Hematopoietic multipotent progenitor cell (in vitro differentiated cells): ENCODE measurements at regions not wholly inside any gene's neighbourhood (a gene's known extent, or its start where the extent isn't known, plus 50 kb on each side); places are given as distances from the start of the nearest gene placed in this dataset.

Source experiments
- DNase-seq, 3 donors: peaks; one replicate each; pipeline ENCODE4 v3.0.0-alpha.2; 2011 to 2015; ENCODE audit warnings: low read depth in 2 of 3, low spot score in 2 of 3

DNA sequence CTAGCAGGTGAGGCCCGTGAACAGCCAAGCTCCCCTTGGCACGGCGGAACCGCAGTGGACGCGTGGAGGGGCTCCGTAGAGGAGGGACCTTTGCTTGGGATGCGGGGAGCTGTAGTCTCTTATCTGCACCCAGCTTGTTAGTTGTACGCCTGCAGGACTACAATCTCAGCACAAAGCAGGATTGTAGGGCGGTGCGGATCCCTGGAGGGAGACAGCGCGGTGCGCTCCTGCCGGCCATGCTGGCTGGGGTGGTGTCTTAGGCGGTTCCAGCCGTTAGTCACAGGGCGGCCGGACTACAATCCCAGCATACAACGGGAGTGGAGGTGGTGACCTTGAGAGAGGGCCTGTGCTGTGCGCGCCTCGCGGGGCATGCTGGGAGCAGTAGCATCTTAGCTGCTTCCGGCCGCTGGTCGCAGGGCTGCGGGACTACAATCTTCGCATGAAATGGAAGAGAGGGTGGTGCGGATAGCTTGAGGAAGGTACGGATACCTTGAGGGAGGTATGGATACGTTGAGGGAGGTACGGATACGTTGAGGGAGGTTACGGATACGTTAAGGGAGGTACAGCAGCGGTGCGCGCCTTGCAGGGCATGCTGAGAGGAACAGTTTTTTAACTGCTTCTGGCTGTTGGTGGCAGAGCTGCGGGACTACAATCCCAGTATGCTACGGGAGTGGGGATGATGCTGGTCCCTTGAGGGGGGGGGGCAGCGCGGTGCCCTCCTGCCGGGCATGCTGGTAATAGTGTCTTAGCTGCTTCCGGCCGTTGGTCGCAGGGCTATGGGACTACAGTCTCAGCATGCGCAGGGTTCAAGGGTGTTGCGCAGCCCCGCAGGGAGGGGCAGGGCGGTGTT, 1419.1 kb downstream of the UQCRFS1 start:
- DNase-seq: peak; percentile 71 to 94 (median 92)

DNA sequence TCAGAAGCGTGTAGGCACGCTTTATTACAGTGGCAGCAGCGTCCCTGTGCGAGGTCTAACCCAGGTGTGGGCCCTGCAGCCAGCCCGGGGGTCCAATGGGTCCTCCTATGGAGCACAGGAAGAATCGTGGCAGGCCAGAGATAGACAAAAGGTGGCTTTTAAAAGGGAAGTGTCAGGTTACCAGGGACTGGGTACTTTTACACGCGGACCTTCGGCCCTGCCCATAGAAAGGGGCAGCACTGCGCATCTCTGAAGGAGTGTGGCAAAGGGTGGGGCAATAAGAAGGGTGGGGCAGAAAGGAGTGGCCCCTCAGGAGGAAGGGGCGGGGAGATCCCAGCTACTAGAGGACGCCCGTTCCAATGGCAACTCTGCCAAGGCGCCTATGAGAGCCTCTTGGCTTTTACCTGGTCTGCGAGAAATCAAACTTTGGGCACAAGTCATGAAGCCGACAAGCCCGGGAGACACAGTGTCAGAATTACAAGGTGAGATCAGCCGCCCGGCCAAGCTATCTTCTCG, 1419.8 kb downstream of the UQCRFS1 start:
- peak in 2 of 3 donors; percentile 75 to 83 for DNase-seq

- DNase-seq: no peak
Measured at GRCh38 chr19:27792576-27793127, 1420.3 kb downstream of the UQCRFS1 start.

DNA sequence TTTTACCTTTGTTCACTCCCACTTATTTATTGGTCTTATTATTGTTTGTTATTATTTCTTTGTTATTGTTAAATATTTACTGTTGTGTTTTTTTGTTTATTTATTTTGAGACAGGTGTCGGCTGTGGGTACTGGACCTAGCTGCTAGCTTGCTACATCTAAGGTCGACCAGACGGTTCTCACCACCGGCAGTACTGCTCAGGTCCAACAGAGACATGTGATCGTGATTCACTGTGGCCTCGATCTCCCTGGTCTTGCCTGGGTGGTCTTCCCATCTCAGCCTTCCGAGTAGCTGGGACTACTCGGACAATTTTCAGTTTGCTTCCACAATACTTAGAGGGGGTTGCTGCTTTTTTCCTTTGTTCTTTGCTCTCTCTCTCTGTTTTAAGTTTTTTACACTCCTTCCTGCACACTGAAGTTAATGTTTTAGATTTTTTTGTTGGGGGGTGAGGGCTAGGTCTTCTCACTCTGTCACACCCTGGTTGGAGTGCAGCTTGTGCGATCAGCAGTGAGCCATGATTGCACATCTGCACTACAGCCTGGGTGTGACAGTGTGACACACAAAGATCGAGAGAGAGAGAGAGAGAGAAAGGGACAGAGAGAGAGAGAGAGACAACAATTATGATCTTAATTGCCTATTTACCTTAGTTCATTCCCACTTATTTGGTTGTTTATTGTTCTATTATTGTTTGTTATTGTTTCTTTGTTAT, 1432.4 kb downstream of the UQCRFS1 start:
- DNase-seq: no peak

DNA sequence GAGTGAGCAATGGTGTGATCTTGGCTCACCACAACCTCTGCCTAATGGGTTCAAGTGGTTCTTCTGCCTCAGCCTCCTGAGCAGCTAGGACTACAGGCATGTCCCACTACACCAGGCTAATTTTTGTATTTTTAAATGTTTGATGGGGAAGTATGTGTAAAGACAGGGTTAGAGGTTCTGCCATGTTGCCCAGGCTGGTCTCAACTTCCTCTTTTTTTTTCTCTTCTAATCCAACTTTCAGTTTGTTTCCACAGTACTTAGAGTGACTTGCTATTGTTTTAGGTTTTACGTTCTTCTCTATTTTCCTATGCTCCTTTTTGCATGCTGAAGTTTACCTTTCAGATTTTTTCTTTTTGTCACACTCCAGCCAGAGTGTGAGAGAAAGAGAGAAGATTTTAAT, 1433.0 kb downstream of the UQCRFS1 start:
- DNase-seq: peak in 2 of 3 donors; percentile 22 to 72

GRCh38 chr19:27777726-27778125, 1435.2 kb downstream of the UQCRFS1 start:
- DNase-seq: no peak

GRCh38 chr19:27777242-27777641, 1435.7 kb downstream of the UQCRFS1 start:
- DNase-seq: no peak

DNA sequence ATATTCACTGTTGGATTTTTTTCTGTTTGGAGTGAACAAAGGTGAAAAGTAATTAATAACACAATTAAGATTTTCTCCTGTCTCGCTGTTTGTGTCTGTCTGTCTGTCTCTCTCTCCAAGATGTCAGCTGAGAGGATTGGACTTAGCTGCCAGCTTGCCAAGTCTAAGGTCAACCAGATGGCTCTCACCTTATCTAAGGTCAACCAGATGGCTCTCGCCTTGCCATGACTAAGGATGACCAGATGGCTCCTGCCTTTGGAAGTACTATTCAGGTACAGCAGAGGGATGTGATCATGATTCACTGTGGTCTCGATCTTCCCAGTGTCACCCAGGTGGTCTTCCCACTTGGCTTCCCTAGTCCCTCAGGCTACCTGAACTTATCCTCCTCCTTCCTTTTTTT, 1436.4 kb downstream of the UQCRFS1 start:
- DNase-seq: no peak

- DNase-seq: peak in 1 of 3 donors; percentile 26
Measured at GRCh38 chr19:27776020-27776419, 1436.9 kb downstream of the UQCRFS1 start.

- no peak for DNase-seq
Measured at GRCh38 chr19:27775395-27775794, 1437.6 kb downstream of the UQCRFS1 start.

DNA sequence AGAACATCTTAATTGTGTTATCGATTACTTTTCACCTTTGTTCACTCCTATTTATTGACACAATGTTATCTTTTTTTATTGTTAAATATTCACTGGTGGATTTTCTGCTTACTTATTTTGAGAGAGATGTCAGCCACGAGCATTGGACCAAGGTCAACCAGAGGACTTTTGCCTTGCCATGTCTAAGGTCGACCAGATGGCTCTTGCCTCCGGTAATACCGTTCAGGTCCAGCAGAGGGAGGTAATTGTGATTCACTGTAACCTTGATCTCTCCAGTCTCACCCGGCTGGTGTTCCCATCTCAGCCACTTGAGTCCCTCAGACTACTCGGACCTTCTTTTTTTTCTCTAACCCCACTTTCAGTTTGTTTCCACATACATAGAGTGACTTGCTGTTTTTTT, 1438.1 kb downstream of the UQCRFS1 start:
- DNase-seq: peak in 1 of 3 donors; percentile 39

DNA sequence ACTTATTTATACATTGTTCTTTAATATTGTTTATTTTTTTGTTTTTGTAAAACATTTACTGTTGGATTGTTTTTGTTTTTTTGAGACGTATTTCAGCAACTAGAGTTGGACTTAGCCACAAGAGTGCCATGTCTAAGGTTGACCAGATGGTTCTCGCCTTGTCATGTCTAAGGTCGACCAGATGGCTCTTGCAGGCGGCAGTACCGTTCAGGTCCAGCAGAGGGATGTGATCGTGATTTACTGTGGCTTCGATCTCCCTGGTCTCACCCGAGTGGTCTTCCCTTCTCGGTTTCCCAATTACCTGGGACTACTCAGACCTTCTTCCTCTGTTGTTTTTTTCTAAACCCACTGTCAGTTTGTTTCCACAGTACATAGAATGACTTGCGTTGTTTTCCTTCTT, 1438.6 kb downstream of the UQCRFS1 start:
- peak in 1 of 3 donors; percentile 31 for DNase-seq

- no peak for DNase-seq
Measured at GRCh38 chr19:27773318-27774094, 1439.4 kb downstream of the UQCRFS1 start.

DNA sequence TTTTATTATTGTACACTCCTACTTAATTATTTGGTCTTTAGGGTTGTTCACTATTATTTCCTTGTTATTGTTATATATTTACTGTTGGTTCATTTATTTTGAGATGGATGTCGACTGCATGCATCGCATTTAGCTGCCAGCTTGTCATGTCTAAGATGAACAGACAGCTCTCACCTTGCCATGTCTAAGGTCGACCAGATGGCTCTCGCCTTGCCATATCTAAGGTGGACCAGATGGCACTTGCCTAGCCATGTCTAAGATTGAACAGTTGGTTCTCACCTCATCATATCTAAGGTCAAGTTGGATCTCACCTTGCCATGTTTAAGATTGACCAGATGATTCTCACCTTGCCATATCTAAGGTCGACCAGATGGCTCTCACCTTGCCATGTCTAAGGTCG, 1440.9 kb downstream of the UQCRFS1 start:
- DNase-seq: no peak

DNA sequence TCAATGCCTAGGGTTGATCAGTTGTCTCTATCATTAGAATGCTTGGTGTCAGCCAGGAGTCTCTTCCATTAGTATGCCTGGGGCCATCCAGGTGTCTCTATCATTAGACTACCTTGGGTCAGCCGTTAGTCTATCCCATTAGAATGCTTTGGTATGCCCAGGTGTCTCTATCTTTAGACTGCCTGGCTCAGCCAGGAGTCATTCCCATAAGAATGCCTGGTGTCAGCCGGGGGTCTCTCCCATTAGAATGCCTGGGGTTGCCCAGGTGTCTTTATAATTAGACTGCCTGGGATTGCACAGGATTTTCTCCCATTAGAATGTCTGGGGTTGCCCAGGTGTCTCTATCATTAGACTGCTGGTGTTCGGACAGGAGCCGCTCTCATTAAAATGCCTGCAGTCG, 1442.9 kb downstream of the UQCRFS1 start:
- DNase-seq: no peak

DNA sequence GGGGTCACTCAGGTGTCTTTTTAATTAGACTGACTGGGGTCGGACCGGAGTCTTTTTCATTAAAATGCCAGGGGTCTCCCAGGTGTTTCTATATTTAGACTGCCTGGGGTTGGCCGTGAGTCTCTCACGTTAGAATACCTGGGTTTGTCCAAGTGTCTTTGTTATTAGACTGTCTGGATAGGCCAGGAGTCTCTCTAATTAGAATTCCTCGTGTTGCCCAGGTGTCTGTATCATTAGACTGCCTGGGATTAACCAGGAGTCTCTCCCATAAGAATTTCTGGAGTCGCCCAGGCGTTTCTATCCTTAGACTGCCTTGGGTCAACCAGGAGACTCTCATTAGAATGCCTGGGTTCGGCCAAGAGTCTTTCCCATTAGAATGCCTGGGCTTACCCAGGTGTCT, 1445.7 kb downstream of the UQCRFS1 start:
- DNase-seq: no peak

DNA sequence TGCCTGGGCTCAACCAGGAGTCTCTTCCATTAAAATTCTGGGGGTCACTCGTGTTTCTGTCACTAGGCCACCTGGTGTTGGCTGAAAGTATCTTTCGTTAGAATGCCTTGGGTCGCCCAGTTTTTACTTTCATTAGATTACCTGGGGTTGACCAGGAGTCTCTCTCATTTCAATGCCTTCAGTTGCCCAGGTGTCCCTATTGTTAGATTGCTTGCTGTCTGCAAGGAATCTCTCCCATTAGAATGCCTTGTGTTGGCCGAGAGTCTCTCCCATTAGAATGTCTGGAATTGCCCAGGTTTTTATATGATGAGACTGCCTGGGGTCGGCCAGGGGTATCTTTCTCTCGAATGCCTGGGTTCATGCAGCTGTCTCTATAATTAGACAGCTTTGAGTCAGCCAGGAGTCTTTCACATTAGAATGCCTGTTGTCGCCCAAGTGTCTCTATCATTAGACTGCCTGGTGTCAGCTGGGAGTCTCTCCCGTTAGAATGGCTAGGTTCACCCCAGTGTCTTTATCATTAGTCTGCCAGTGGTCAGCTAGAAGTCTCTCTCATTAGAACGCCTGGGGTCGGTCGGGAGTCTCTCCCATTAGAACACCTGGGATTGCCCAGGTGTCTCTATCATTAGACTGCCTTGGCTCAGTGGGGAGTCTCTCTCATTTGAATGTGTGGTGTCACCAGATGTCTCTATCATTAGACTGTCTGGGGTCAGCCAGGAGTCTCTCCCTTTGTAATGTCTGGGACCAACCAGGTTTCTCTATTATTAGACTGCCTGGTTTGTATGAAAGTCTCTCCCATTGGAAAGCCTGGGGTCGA, 1446.8 kb downstream of the UQCRFS1 start:
- no peak for DNase-seq

GRCh38 chr19:27765397-27765796, 1447.6 kb downstream of the UQCRFS1 start:
- DNase-seq: no peak

DNA sequence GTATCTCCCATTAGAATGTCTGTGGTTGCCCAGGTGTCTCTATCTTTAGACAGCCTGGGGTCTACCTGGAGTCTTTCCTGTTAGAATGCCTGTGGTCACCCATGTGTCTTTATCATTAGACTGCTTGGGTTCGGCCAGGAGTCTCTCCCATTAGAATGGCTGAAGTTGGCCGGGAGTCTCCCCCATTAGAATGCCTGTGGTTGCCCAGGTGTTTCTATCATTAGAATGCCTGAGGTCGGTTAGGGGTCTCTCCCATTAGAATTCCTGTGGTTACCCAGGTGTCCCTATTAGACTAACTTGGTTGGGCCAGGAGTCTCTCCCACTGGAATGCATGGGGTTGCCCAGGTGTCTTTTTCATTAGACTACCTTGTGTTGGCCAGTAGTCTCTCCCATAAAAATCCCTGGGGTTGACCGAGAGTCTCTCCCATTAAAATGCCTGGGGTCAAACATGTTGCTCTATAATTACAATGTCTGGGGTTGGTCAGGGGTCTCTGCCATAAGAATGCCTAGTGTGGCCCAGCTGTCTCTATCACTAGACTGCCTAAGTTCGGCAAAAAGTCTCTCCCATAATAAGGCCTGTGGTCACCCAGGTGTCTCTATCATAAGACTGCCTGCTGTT, 1448.7 kb downstream of the UQCRFS1 start:
- no peak for DNase-seq
